GM12891 (cell line): ENCODE measurements at regions not wholly inside any gene's neighbourhood (a gene's known extent, or its start where the extent isn't known, plus 50 kb on each side); places are given as distances from the start of the nearest gene placed in this dataset.
"Not testable (repeated sequence)": the region's sequence is repeated elsewhere in the genome, so short reads cannot be mapped to it uniquely, and the experiment has no call there.

Source experiments
- DNase-seq: peaks from one replicate; pipeline ENCODE4 v3.0.0; 2011; ENCODE audit warnings: low spot score; ENCODE audit not compliant: insufficient read length
- FAIRE-seq: peaks from 2 replicates; lab custom pipeline; 2011; peaks lifted over from hg19 to GRCh38; lab: Jason Lieb, UNC
- PAX5 ChIP-seq: IDR thresholded peaks from 2 replicates; pipeline ENCODE4 v1.6.1; 2011; ENCODE audit warnings: low read length, moderate library complexity, mild to moderate bottlenecking; ENCODE audit not compliant: insufficient read depth, severe bottlenecking
- POLR2A ChIP-seq: IDR thresholded peaks from 2 replicates; pipeline ENCODE4 v1.6.1; 2011; ENCODE audit warnings: low read depth, low read length, control low read depth
- POLR2AphosphoS5 ChIP-seq: IDR thresholded peaks from 2 replicates; pipeline ENCODE4 v1.6.1; 2011; ENCODE audit warnings: low read depth, low read length, control low read depth
- POU2F2 ChIP-seq: IDR thresholded peaks from 2 replicates; pipeline ENCODE4 v1.6.1; 2011; ENCODE audit warnings: low read depth, mild to moderate bottlenecking, control low read depth, low read length, moderate library complexity
- SPI1 ChIP-seq: IDR thresholded peaks from 2 replicates; pipeline ENCODE4 v1.6.1; 2011; ENCODE audit warnings: low read depth, low read length, control low read depth
- TAF1 ChIP-seq: IDR thresholded peaks from 2 replicates; pipeline ENCODE4 v1.6.1; 2011; ENCODE audit warnings: low read depth, low read length, control low read depth

- DNase-seq (no peak), FAIRE-seq (no peak)
- no peak for TF ChIP-seq POLR2A
- no peak for TF ChIP-seq TAF1
- no peak for TF ChIP-seq SPI1
- no peak for TF ChIP-seq PAX5
- no peak for TF ChIP-seq POLR2AphosphoS5
- no peak for TF ChIP-seq POU2F2
Observed at GRCh38 chr12:125552295-125552694, 487.1 kb downstream of the AACS start.

DNA sequence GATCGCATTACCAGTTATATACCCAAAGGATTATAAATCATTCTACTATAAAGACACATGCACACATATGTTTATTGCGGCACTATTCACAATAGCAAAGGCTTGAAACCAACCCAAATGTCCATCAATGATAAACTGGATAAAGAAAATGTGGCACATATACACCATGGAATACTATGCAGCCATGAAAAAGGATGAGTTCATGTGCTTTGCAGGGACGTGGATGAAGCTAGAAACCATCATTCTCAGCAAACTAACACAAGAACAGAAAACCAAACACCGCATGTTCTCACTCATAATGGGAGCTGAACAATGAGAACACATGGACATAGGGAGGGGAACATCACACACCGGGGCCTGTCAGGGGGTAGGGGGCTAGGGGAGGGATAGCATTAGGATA, 495.8 kb downstream of the AACS start:
- not testable (repeated sequence) for DNase-seq, FAIRE-seq

DNA sequence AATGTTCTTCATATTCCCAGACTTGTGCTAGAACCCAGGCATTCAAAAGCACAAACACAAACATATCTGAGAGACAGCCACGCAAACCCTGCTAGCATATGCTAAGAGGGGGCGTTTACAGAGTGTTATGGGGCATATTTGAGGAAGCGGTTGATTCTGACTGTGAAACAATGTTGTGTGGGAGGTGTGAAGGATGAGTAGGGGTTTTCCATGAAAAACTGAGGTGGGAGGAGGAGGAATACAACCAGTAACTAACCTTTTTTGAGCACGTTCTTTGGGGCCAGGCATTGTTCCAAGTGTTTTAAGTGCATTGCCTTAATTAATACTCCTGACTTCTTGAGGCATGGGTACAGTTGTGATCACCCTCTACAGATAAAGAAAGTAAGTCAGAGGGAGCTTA, 499.5 kb downstream of the AACS start:
- TF ChIP-seq POLR2AphosphoS5 (no peak), SPI1 (no peak), PAX5 (no peak)
- DNase-seq (no peak), FAIRE-seq (no peak)

- FAIRE-seq (no peak), DNase-seq (no peak)
- TF ChIP-seq POLR2AphosphoS5 (no peak), SPI1 (no peak), POLR2A (no peak), TAF1 (no peak), PAX5 (no peak), POU2F2 (no peak)
Observed at GRCh38 chr12:125567581-125567980, 502.3 kb downstream of the AACS start.

- FAIRE-seq, result no peak
- DNase-seq, result no peak
- TF ChIP-seq SPI1, result no peak
- no peak for TF ChIP-seq POLR2AphosphoS5
- no peak for TF ChIP-seq PAX5
- TF ChIP-seq TAF1, result no peak
- TF ChIP-seq POLR2A, result no peak
Observed at GRCh38 chr12:125568306-125568705, 503.1 kb downstream of the AACS start.

DNA sequence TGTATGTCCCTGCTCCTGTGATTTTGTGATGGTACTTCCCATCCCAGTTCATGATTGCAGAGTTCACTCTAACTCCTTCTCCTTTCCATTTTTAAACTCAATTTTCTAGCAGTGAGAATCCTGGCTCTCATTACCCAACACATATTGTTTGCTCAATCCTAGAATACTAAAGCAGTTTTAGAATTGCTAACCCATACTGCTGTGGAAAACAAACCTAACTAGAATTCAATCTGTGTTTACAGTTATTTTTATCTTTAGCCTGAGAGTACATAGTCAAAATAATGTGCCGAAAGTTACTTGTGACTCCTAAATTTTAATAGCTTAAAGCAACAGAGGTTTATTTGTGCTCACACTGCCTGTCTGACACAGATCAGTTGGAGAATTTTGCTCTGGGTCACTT, 508.0 kb downstream of the AACS start:
- no peak for DNase-seq
- FAIRE-seq, result no peak

DNA sequence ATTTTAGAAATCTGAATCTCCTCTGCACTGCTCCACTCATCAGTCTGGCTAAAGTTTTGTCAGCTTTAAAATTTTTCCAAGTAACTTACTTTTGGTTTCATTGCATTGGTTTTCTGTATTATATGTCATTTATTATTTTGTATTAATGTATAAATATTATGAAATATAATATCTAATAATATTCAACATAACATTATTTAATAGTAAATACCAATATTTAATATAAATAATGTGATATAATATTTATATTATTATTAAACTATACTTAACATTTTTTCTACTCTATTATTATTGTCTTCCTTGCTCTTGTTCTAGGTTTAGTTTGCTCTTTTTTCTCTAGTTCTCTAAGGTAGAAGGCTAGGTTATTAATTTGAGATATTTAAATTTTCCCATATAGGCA, 512.1 kb downstream of the AACS start:
- TF ChIP-seq TAF1, result no peak
- no peak for TF ChIP-seq POLR2AphosphoS5
- no peak for TF ChIP-seq PAX5
- TF ChIP-seq SPI1, result no peak
- no peak for TF ChIP-seq POU2F2
- no peak for TF ChIP-seq POLR2A
- no peak for DNase-seq
- no peak for FAIRE-seq

More for the DNA sequence above, 508.0 kb downstream of the AACS start:
- TF ChIP-seq POLR2A, result no peak
- TF ChIP-seq POLR2AphosphoS5, result no peak
- no peak for TF ChIP-seq POU2F2
- TF ChIP-seq SPI1, result no peak
- TF ChIP-seq PAX5, result no peak
- TF ChIP-seq TAF1, result no peak

DNA sequence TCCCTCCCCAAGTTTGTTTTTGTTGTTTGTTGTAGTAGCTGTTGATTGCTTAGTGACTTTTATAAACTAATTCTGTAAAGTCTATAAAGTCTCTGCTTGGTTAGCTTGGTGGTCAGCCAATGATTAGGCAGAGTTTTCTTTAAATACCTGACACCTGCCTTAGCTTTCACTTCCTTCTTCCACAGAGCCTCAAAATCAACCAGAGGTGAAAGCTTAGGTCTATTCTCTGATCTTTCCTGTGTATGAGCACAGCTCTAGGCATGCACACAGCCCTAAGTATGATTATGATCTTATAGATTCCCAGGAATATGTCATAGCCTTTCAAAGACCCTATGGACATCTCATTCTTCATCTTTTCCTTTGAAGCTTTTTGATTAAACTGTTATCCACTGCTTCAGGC, 514.7 kb downstream of the AACS start:
- no peak for DNase-seq
- no peak for FAIRE-seq
- TF ChIP-seq POU2F2, result no peak
- TF ChIP-seq SPI1, result peak; percentile 26; the same call in 1 of the 2 replicates

DNA sequence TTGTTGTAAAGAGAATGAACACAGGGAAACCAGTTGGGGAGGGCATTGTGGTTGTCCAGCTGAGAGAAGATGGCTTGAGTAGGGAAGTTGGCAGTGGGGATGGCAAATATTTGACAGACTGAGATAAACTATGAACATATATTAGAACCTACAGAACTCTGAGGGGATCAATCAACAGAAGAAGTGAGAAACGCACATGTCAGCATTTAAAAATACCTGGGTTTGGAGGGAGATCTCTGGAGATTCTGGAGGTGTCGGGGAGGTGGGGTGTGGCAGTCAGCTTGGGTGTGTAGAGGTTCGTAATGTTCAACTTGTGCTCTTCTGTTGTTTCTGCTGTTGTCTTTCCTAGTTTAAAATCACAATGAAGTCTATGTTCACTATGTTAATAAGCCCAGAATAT, 517.8 kb downstream of the AACS start:
- TF ChIP-seq PAX5 (no peak), TAF1 (no peak), POU2F2 (no peak), POLR2AphosphoS5 (no peak), SPI1 (no peak), POLR2A (no peak)
- FAIRE-seq, result no peak
- DNase-seq, result no peak

GRCh38 chr12:125586441-125586840, 521.2 kb downstream of the AACS start:
- FAIRE-seq, result no peak
- DNase-seq, result no peak
- no peak for TF ChIP-seq POU2F2
- TF ChIP-seq SPI1, result no peak
- TF ChIP-seq POLR2AphosphoS5, result no peak
- no peak for TF ChIP-seq TAF1

- no peak for TF ChIP-seq TAF1
- TF ChIP-seq POU2F2, result no peak
- no peak for TF ChIP-seq PAX5
- TF ChIP-seq POLR2A, result no peak
- TF ChIP-seq POLR2AphosphoS5, result no peak
- no peak for TF ChIP-seq SPI1
- FAIRE-seq, result no peak
- no peak for DNase-seq
Observed at GRCh38 chr12:125593269-125593668, 528.0 kb downstream of the AACS start.
